ENCODE measurements at regions not wholly inside any gene's neighbourhood (a gene's known extent, or its start where the extent isn't known, plus 50 kb on each side); places are given as distances from the start of the nearest gene placed in this dataset.

- no peak for DNase-seq
Measured at GRCh38 chr6:68372991-68373390, 262.1 kb upstream of the ADGRB3 start.

GRCh38 chr6:68368845-68369244 lies 266.2 kb upstream of the ADGRB3 start:
- DNase-seq: no peak

- DNase-seq: no peak
Measured at GRCh38 chr6:68364271-68364805, 270.7 kb upstream of the ADGRB3 start.

GRCh38 chr6:68343901-68344300 lies 291.2 kb upstream of the ADGRB3 start:
- DNase-seq: peak; percentile 71

GRCh38 chr6:68342286-68342685 lies 292.8 kb upstream of the ADGRB3 start:
- no peak for DNase-seq

GRCh38 chr6:68339488-68340131 lies 295.5 kb upstream of the ADGRB3 start:
- DNase-seq: peak; percentile 2

GRCh38 chr6:68333442-68333841 lies 301.6 kb upstream of the ADGRB3 start:
- no peak for DNase-seq

- DNase-seq: no peak
Measured at GRCh38 chr6:68328156-68328555, 306.9 kb upstream of the ADGRB3 start.

- DNase-seq: no peak
Measured at GRCh38 chr6:68326762-68327161, 308.3 kb upstream of the ADGRB3 start.

- no peak for DNase-seq
Measured at GRCh38 chr6:68317366-68317765, 317.7 kb upstream of the ADGRB3 start.

GRCh38 chr6:68313911-68314310 lies 321.2 kb upstream of the ADGRB3 start:
- no peak for DNase-seq

- DNase-seq: no peak
Measured at GRCh38 chr6:68307301-68307700, 327.8 kb upstream of the ADGRB3 start.

GRCh38 chr6:68296126-68296525 lies 339.0 kb upstream of the ADGRB3 start:
- DNase-seq: no peak

GRCh38 chr6:68282646-68283045 lies 352.4 kb upstream of the ADGRB3 start:
- DNase-seq: no peak

GRCh38 chr6:68279793-68280557 lies 355.1 kb upstream of the ADGRB3 start:
- DNase-seq: no peak

GRCh38 chr6:68273297-68273696 lies 361.8 kb upstream of the ADGRB3 start:
- DNase-seq: no peak

- DNase-seq: no peak
Measured at GRCh38 chr6:68256391-68256790, 378.7 kb upstream of the ADGRB3 start.

- no peak for DNase-seq
Measured at GRCh38 chr6:68252632-68253031, 382.4 kb upstream of the ADGRB3 start.

GRCh38 chr6:68247782-68248181 lies 387.3 kb upstream of the ADGRB3 start:
- no peak for DNase-seq

GRCh38 chr6:68240726-68241125 lies 394.4 kb upstream of the ADGRB3 start:
- DNase-seq: no peak

GRCh38 chr6:68239034-68239433 lies 396.0 kb upstream of the ADGRB3 start:
- no peak for DNase-seq

- no peak for DNase-seq
Measured at GRCh38 chr6:68238097-68238601, 396.9 kb upstream of the ADGRB3 start.

- DNase-seq: no peak
Measured at GRCh38 chr6:68237205-68237604, 397.9 kb upstream of the ADGRB3 start.

- DNase-seq: no peak
Measured at GRCh38 chr6:68235326-68235784, 399.7 kb upstream of the ADGRB3 start.
